ENCODE measurements at regions not wholly inside any gene's neighbourhood (a gene's known extent, or its start where the extent isn't known, plus 50 kb on each side); places are given as distances from the start of the nearest gene placed in this dataset.
"Not testable (repeated sequence)": the region's sequence is repeated elsewhere in the genome, so short reads cannot be mapped to it uniquely, and the experiment has no call there.

GRCh38 chr10:65065278-65065677, 1544.1 kb downstream of the REEP3 start:
- no peak overlapping the region for H3K4me3 ChIP-seq (ENCODE audit: control insufficient read depth, low read depth, low read length)
- TF ChIP-seq CTCF (conservative IDR thresholded peaks at IDR 0.05; ENCODE audit: control insufficient read depth, insufficient read depth, low read depth, low read length), result no peak
- no peak for DNase-seq (ENCODE audit: low read depth)

GRCh38 chr10:65083222-65083621, 1562.0 kb downstream of the REEP3 start:
- no peak for TF ChIP-seq CTCF (conservative IDR thresholded peaks at IDR 0.05; ENCODE audit: control insufficient read depth, insufficient read depth, low read depth, low read length)
- no peak for DNase-seq (ENCODE audit: low read depth)

GRCh38 chr10:65090991-65091390, 1569.8 kb downstream of the REEP3 start:
- no peak for DNase-seq (ENCODE audit: low read depth)
- TF ChIP-seq CTCF (conservative IDR thresholded peaks at IDR 0.05; ENCODE audit: control insufficient read depth, insufficient read depth, low read depth, low read length), result no peak
- H3K4me3 ChIP-seq (ENCODE audit: control insufficient read depth, low read depth, low read length), result no peak overlapping the region

More at GRCh38 chr10:65083222-65083621, 1562.0 kb downstream of the REEP3 start:
- H3K4me3 ChIP-seq (ENCODE audit: control insufficient read depth, low read depth, low read length), result no peak overlapping the region

- DNase-seq (ENCODE audit: low read depth), result no peak
- no peak overlapping the region for H3K4me3 ChIP-seq (ENCODE audit: control insufficient read depth, low read depth, low read length)
- no peak for TF ChIP-seq CTCF (conservative IDR thresholded peaks at IDR 0.05; ENCODE audit: control insufficient read depth, insufficient read depth, low read depth, low read length)
Measured at GRCh38 chr10:65100146-65100545, 1578.9 kb downstream of the REEP3 start.

GRCh38 chr10:65100881-65101280, 1579.7 kb downstream of the REEP3 start:
- DNase-seq (ENCODE audit: low read depth); H3K4me3 ChIP-seq (ENCODE audit: control insufficient read depth, low read depth, low read length): not testable (repeated sequence)

- no peak for TF ChIP-seq CTCF (conservative IDR thresholded peaks at IDR 0.05; ENCODE audit: control insufficient read depth, insufficient read depth, low read depth, low read length)
- H3K4me3 ChIP-seq (ENCODE audit: control insufficient read depth, low read depth, low read length), result no peak overlapping the region
- no peak for DNase-seq (ENCODE audit: low read depth)
Measured at GRCh38 chr10:65110009-65110408, 1588.8 kb downstream of the REEP3 start.

GRCh38 chr10:65111059-65111458, 1589.9 kb downstream of the REEP3 start:
- not testable (repeated sequence) for DNase-seq (ENCODE audit: low read depth); H3K4me3 ChIP-seq (ENCODE audit: control insufficient read depth, low read depth, low read length)

- DNase-seq (ENCODE audit: low read depth), result no peak
- no peak overlapping the region for H3K4me3 ChIP-seq (ENCODE audit: control insufficient read depth, low read depth, low read length)
- TF ChIP-seq CTCF (conservative IDR thresholded peaks at IDR 0.05; ENCODE audit: control insufficient read depth, insufficient read depth, low read depth, low read length), result no peak
Measured at GRCh38 chr10:65112573-65112972, 1591.4 kb downstream of the REEP3 start.

Measured in fibroblast of mammary gland (primary cell).